ENCODE measurements at regions not wholly inside any gene's neighbourhood (a gene's known extent, or its start where the extent isn't known, plus 50 kb on each side); places are given as distances from the start of the nearest gene placed in this dataset.

- H3K27me3 ChIP-seq, result peaks cover 6% of the 10 kb centered on the region
- H3K4me1 ChIP-seq, result no peaks in the 10 kb centered on the region
- no peak for DNase-seq (ENCODE audit: low spot score in 2 of 2)
- H3K9me3 ChIP-seq, result no peaks in the 10 kb centered on the region
- 31% methylated on average over 3 of the region's 3 CpGs for WGBS
- no peaks in the 10 kb centered on the region for H3K36me3 ChIP-seq
- H3K27ac ChIP-seq, result no peak overlapping the region
- TF ChIP-seq POLR2AphosphoS5 (IDR thresholded peaks at IDR 0.05) (no peak), POLR2A (IDR thresholded peaks at IDR 0.05) (no peak), CTCF (IDR thresholded peaks at IDR 0.05) (no peak), EP300 (IDR thresholded peaks at IDR 0.05) (no peak)
- no peak overlapping the region for H3K4me3 ChIP-seq
Measured at GRCh38 chr14:98204139-98204538, 1067.9 kb downstream of the BCL11B start.

- 95% methylated on average over 10 of the region's 10 CpGs for WGBS
- Histone ChIP-seq H3K27ac (no peak overlapping the region), H3K27me3 (no peaks in the 10 kb centered on the region), H3K36me3 (no peaks in the 10 kb centered on the region), H3K9me3 (no peaks in the 10 kb centered on the region), H3K4me3 (no peak overlapping the region), H3K4me1 (no peaks in the 10 kb centered on the region)
- no peak for TF ChIP-seq CTCF (IDR thresholded peaks at IDR 0.05)
- no peak for TF ChIP-seq EP300 (IDR thresholded peaks at IDR 0.05)
- TF ChIP-seq POLR2A (IDR thresholded peaks at IDR 0.05), result no peak
- no peak for TF ChIP-seq POLR2AphosphoS5 (IDR thresholded peaks at IDR 0.05)
- DNase-seq (ENCODE audit: low spot score in 2 of 2), result no peak
Measured at GRCh38 chr14:98207415-98207814, 1064.6 kb downstream of the BCL11B start.

- no peak for DNase-seq (ENCODE audit: low spot score in 2 of 2)
Measured at GRCh38 chr14:98208211-98208611, 1063.8 kb downstream of the BCL11B start.

GRCh38 chr14:98208943-98209342, 1063.1 kb downstream of the BCL11B start:
- Histone ChIP-seq H3K9me3 (no peaks in the 10 kb centered on the region), H3K27ac (no peak overlapping the region), H3K36me3 (no peaks in the 10 kb centered on the region), H3K4me1 (no peaks in the 10 kb centered on the region), H3K4me3 (no peak overlapping the region), H3K27me3 (no peaks in the 10 kb centered on the region)
- no peak for DNase-seq (ENCODE audit: low spot score in 2 of 2)
- no peak for TF ChIP-seq EP300 (IDR thresholded peaks at IDR 0.05)
- TF ChIP-seq POLR2AphosphoS5 (IDR thresholded peaks at IDR 0.05), result no peak
- TF ChIP-seq CTCF (IDR thresholded peaks at IDR 0.05), result no peak
- TF ChIP-seq POLR2A (IDR thresholded peaks at IDR 0.05), result no peak
- WGBS, result 83% methylated on average over 4 of the region's 4 CpGs

More at GRCh38 chr14:98208211-98208611, 1063.8 kb downstream of the BCL11B start:
- H3K36me3 ChIP-seq, result no peaks in the 10 kb centered on the region
- H3K27ac ChIP-seq, result no peak overlapping the region
- H3K27me3 ChIP-seq, result no peaks in the 10 kb centered on the region
- no peaks in the 10 kb centered on the region for H3K9me3 ChIP-seq
- no peaks in the 10 kb centered on the region for H3K4me1 ChIP-seq
- H3K4me3 ChIP-seq, result no peak overlapping the region
- TF ChIP-seq POLR2A (IDR thresholded peaks at IDR 0.05) (no peak), CTCF (IDR thresholded peaks at IDR 0.05) (no peak), EP300 (IDR thresholded peaks at IDR 0.05) (no peak), POLR2AphosphoS5 (IDR thresholded peaks at IDR 0.05) (no peak)

- H3K36me3 ChIP-seq, result no peaks in the 10 kb centered on the region
- H3K9me3 ChIP-seq, result no peaks in the 10 kb centered on the region
- H3K27me3 ChIP-seq, result peaks cover 9% of the 10 kb centered on the region
- TF ChIP-seq CTCF (IDR thresholded peaks at IDR 0.05), result no peak
- no peak for TF ChIP-seq POLR2AphosphoS5 (IDR thresholded peaks at IDR 0.05)
- no peak for TF ChIP-seq POLR2A (IDR thresholded peaks at IDR 0.05)
- no peak overlapping the region for H3K4me3 ChIP-seq
- 89% methylated on average over 6 of the region's 12 CpGs for WGBS
- DNase-seq (ENCODE audit: low spot score in 2 of 2), result no peak
- no peak overlapping the region for H3K27ac ChIP-seq
- no peaks in the 10 kb centered on the region for H3K4me1 ChIP-seq
Measured at GRCh38 chr14:98210045-98210672, 1061.8 kb downstream of the BCL11B start.

Measured in suprapubic skin (tissue), 4 donors.